Mammary epithelial cell (primary cell): ENCODE measurements at regions not wholly inside any gene's neighbourhood (a gene's known extent, or its start where the extent isn't known, plus 50 kb on each side); places are given as distances from the start of the nearest gene placed in this dataset.

ENCODE experiments used
- CTCF ChIP-seq, 2 donors: IDR thresholded peaks in 1 of 2; conservative IDR thresholded peaks in 1 of 2; 2 replicates each; pipeline ENCODE4 v1.5.1; 2011 to 2012; ENCODE audit warnings: inconsistent platforms in 2 of 2, low read length in 2 of 2, mild to moderate bottlenecking in 2 of 2, control low read depth in 1 of 2, low read depth in 1 of 2; ENCODE audit not compliant: insufficient read depth in 1 of 2; ENCODE audit errors: extremely low read depth in 1 of 2
- EZH2 ChIP-seq: IDR thresholded peaks from 2 replicates; pipeline ENCODE4 v1.6.1; 2012; ENCODE audit warnings: low read length, inconsistent platforms, borderline replicate concordance

- no peak for TF ChIP-seq CTCF (conservative IDR thresholded peaks at IDR 0.05 in 1 of 2, IDR thresholded peaks at IDR 0.05 in 1 of 2; ENCODE audit: extremely low read depth in 1 of 2, insufficient read depth in 1 of 2, low read depth in 1 of 2, low read length in 2 of 2)
- no peak for TF ChIP-seq EZH2
Observed at GRCh38 chr6:113805811-113806495, 51.2 kb upstream of the MARCKS start.
